T1000 (cell line): ENCODE measurements at regions not wholly inside any gene's neighbourhood (a gene's known extent, or its start where the extent isn't known, plus 50 kb on each side); places are given as distances from the start of the nearest gene placed in this dataset.

ENCODE experiments used
- DNase-seq: peaks from one replicate; lab custom pipeline; 2025; ENCODE audit warnings: mixed read lengths; lab: John Stamatoyannopoulos, UW

GRCh38 chr6:148044921-148045320 lies 297.7 kb upstream of the SASH1 start:
- no peak for DNase-seq

GRCh38 chr6:148053209-148053608 lies 289.4 kb upstream of the SASH1 start:
- DNase-seq, result no peak

GRCh38 chr6:148053796-148054195 lies 288.8 kb upstream of the SASH1 start:
- no peak for DNase-seq

GRCh38 chr6:148054219-148054618 lies 288.4 kb upstream of the SASH1 start:
- DNase-seq, result no peak

- no peak for DNase-seq
Measured at GRCh38 chr6:148055419-148055818, 287.2 kb upstream of the SASH1 start.

GRCh38 chr6:148059869-148060268 lies 282.8 kb upstream of the SASH1 start:
- no peak for DNase-seq

- peak; percentile 26 for DNase-seq
Measured at GRCh38 chr6:148064406-148065134, 278.1 kb upstream of the SASH1 start.

GRCh38 chr6:148068437-148069061 lies 274.1 kb upstream of the SASH1 start:
- DNase-seq, result no peak

- DNase-seq, result no peak
Measured at GRCh38 chr6:148069256-148069655, 273.4 kb upstream of the SASH1 start.

- DNase-seq, result no peak
Measured at GRCh38 chr6:148074291-148074690, 268.3 kb upstream of the SASH1 start.

- no peak for DNase-seq
Measured at GRCh38 chr6:148074738-148075137, 267.9 kb upstream of the SASH1 start.

- DNase-seq, result no peak
Measured at GRCh38 chr6:148075352-148075751, 267.3 kb upstream of the SASH1 start.

- DNase-seq, result no peak
Measured at GRCh38 chr6:148076051-148076450, 266.6 kb upstream of the SASH1 start.

GRCh38 chr6:148080315-148080714 lies 262.3 kb upstream of the SASH1 start:
- no peak for DNase-seq

- DNase-seq, result no peak
Measured at GRCh38 chr6:148081076-148081475, 261.6 kb upstream of the SASH1 start.

- no peak for DNase-seq
Measured at GRCh38 chr6:148082044-148082443, 260.6 kb upstream of the SASH1 start.

- DNase-seq, result no peak
Measured at GRCh38 chr6:148082696-148083095, 259.9 kb upstream of the SASH1 start.

GRCh38 chr6:148085631-148086331 lies 256.9 kb upstream of the SASH1 start:
- no peak for DNase-seq

- DNase-seq, result no peak
Measured at GRCh38 chr6:148086386-148086785, 256.3 kb upstream of the SASH1 start.

- no peak for DNase-seq
Measured at GRCh38 chr6:148086843-148087242, 255.8 kb upstream of the SASH1 start.

- no peak for DNase-seq
Measured at GRCh38 chr6:148087659-148088058, 255.0 kb upstream of the SASH1 start.

- no peak for DNase-seq
Measured at GRCh38 chr6:148090326-148090725, 252.3 kb upstream of the SASH1 start.

- no peak for DNase-seq
Measured at GRCh38 chr6:148091394-148091793, 251.2 kb upstream of the SASH1 start.
